ENCODE measurements at regions not wholly inside any gene's neighbourhood (a gene's known extent, or its start where the extent isn't known, plus 50 kb on each side); places are given as distances from the start of the nearest gene placed in this dataset.

- TF ChIP-seq CTCF (IDR thresholded peaks at IDR 0.05; ENCODE audit: insufficient read depth, low read depth, low read length): no peak
- no peaks in the 10 kb centered on the region for H3K27me3 ChIP-seq (ENCODE audit: control insufficient read depth, insufficient read depth, low read length)
- H3K36me3 ChIP-seq (ENCODE audit: control insufficient read depth, insufficient read depth, low read length): no peaks in the 10 kb centered on the region
- ChIA-PET POLR2A (no interaction called here), CTCF (no interaction called here)
- H3K4me3 ChIP-seq (ENCODE audit: low read depth, low read length): no peak overlapping the region
- no peak for DNase-seq (ENCODE audit: low read depth)
Measured at GRCh38 chr2:22478329-22478728, 906.6 kb upstream of the KLHL29 start.

- no peaks in the 10 kb centered on the region for H3K36me3 ChIP-seq (ENCODE audit: control insufficient read depth, insufficient read depth, low read length)
- H3K27me3 ChIP-seq (ENCODE audit: control insufficient read depth, insufficient read depth, low read length): no peaks in the 10 kb centered on the region
- ChIA-PET CTCF (no interaction called here), POLR2A (no interaction called here)
- TF ChIP-seq CTCF (IDR thresholded peaks at IDR 0.05; ENCODE audit: insufficient read depth, low read depth, low read length): no peak
- H3K4me3 ChIP-seq (ENCODE audit: low read depth, low read length): no peak overlapping the region
- no peak for DNase-seq (ENCODE audit: low read depth)
Measured at GRCh38 chr2:22481486-22482259, 903.3 kb upstream of the KLHL29 start.

GRCh38 chr2:22483036-22483435, 901.9 kb upstream of the KLHL29 start:
- Histone ChIP-seq H3K4me3 (ENCODE audit: low read depth, low read length) (no peak overlapping the region), H3K27me3 (ENCODE audit: control insufficient read depth, insufficient read depth, low read length) (no peaks in the 10 kb centered on the region), H3K36me3 (ENCODE audit: control insufficient read depth, insufficient read depth, low read length) (no peaks in the 10 kb centered on the region)
- DNase-seq (ENCODE audit: low read depth): no peak
- CTCF ChIA-PET: no interaction called here
- POLR2A ChIA-PET: no interaction called here
- no peak for TF ChIP-seq CTCF (IDR thresholded peaks at IDR 0.05; ENCODE audit: insufficient read depth, low read depth, low read length)

- CTCF ChIA-PET: interaction anchor here (0.6 kb wide), 1 partner anchor 1820 kb away, joined by 3 read pairs; no protein-coding TSS in a partner anchor
- Histone ChIP-seq H3K4me3 (ENCODE audit: low read depth, low read length) (no peak overlapping the region), H3K27me3 (ENCODE audit: control insufficient read depth, insufficient read depth, low read length) (no peaks in the 10 kb centered on the region), H3K36me3 (ENCODE audit: control insufficient read depth, insufficient read depth, low read length) (no peaks in the 10 kb centered on the region)
- TF ChIP-seq CTCF (IDR thresholded peaks at IDR 0.05; ENCODE audit: insufficient read depth, low read depth, low read length): no peak
- DNase-seq (ENCODE audit: low read depth): no peak
- POLR2A ChIA-PET: no interaction called here
Measured at GRCh38 chr2:22485486-22485885, 899.5 kb upstream of the KLHL29 start.

- no peak for TF ChIP-seq CTCF (IDR thresholded peaks at IDR 0.05; ENCODE audit: insufficient read depth, low read depth, low read length)
- ChIA-PET CTCF (no interaction called here), POLR2A (no interaction called here)
- Histone ChIP-seq H3K36me3 (ENCODE audit: control insufficient read depth, insufficient read depth, low read length) (no peaks in the 10 kb centered on the region), H3K27me3 (ENCODE audit: control insufficient read depth, insufficient read depth, low read length) (no peaks in the 10 kb centered on the region), H3K4me3 (ENCODE audit: low read depth, low read length) (no peak overlapping the region)
- DNase-seq (ENCODE audit: low read depth): no peak
Measured at GRCh38 chr2:22486343-22486742, 898.6 kb upstream of the KLHL29 start.

Measured in BJ (cell line).